ELR (cell line): ENCODE measurements at regions not wholly inside any gene's neighbourhood (a gene's known extent, or its start where the extent isn't known, plus 50 kb on each side); places are given as distances from the start of the nearest gene placed in this dataset.
"Not testable (repeated sequence)": the region's sequence is repeated elsewhere in the genome, so short reads cannot be mapped to it uniquely, and the experiment has no call there.

Experiments used
- DNase-seq: peaks from one replicate; pipeline ENCODE4 v3.0.0-alpha.2; 2015; ENCODE audit warnings: low read depth

GRCh38 chr1:199220031-199220430 is 581.2 kb downstream of the PTPRC start:
- no peak for DNase-seq

- DNase-seq = no peak
Observed at GRCh38 chr1:199221371-199222150, 582.7 kb downstream of the PTPRC start.

DNA sequence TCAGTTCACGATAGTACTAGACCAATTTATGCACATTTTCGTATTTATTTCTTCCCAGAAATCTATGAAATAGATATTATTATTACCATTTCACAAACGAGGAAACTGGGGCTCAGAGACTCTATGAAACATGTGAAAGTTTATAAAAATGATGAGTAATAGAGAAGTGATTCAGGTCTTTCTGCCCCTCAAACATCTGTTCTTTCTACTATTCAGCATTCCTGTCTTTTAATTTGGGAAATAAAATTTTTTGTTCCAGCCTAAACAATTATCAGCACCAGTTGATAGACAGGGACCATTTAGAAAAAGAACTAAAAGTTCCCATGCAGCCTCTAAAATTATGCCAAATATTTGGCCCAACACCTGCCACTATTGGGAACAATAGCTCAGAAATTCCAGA is 585.1 kb downstream of the PTPRC start:
- DNase-seq = peak; percentile 61

- peak; percentile 94 for DNase-seq
Observed at GRCh38 chr1:199226163-199226562, 587.3 kb downstream of the PTPRC start.

- no peak for DNase-seq
Observed at GRCh38 chr1:199242147-199242546, 603.3 kb downstream of the PTPRC start.

DNA sequence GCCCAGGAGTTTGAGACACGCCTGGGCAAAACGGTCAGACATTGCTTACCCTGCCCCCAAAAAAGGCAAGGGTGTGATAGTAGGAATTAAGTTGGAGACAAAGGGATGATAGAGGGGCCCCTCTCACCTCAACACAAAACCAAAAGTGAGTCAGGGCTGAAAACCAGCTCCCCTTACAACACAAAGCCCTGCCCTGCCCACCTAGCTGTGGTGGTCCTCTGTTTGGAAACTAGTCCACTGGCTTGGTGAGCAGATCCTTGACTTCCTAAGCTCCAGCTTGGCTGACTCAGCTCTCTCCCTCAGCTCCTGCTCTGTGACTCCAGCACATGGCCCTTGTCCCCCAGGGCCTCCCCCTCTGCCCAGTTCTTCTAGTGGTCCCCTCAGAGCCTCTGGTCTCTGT is 603.8 kb downstream of the PTPRC start:
- no peak for DNase-seq

DNA sequence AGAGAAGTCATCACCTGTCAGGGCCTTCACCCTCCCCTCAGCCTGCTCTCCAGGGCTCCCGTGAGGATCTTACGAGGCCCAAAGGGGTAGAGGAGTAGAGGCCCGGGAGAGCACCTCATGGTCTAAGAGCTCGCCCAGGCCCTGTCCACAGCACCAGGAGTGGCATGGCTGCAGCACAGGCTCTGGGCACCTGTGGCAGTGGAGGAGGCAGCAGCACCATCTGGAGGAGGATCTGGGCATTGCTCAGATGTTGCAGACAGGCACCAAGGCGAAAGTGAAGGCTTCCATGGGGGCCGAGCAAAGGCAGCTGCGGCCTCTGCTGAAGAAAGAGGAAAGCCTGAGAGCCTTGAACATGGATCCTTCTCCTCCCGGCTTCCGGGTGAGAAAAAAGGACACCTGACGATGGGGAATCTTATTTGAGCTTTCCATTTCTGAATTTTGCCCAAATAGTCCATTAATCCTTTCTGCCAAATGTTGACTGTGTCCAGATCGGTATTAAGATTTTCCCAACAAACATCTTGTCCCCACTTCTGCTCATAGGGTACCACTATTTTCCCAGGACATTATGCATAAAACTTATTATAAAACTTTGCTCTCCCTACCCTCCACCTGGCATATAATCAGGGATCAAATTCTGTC is 604.7 kb downstream of the PTPRC start:
- DNase-seq = peak; percentile 63

- DNase-seq = no peak
Observed at GRCh38 chr1:199245946-199246345, 607.1 kb downstream of the PTPRC start.

- no peak for DNase-seq
Observed at GRCh38 chr1:199246716-199247115, 607.9 kb downstream of the PTPRC start.

- no peak for DNase-seq
Observed at GRCh38 chr1:199247891-199248290, 609.1 kb downstream of the PTPRC start.

GRCh38 chr1:199254040-199254439 is 615.2 kb downstream of the PTPRC start:
- not testable (repeated sequence) for DNase-seq

DNA sequence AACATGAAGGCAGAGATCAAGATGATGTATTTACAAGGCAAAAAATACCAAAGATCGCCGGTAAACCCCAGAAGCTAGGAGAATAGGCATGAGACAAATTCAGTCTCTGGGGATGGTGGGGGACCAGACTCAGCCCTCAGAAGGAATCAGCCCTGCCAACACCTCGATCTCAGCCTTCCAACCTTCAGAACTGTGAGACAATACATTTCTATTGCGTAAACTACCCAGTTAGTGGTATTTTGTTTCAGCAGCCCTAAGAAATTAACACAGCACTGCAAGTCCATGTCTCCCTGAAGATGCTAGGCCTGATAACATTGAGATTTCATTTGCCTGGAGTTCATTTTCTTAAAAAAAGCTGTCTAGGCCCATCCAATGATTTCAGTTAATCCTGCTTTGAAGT is 622.5 kb downstream of the PTPRC start:
- DNase-seq = no peak

DNA sequence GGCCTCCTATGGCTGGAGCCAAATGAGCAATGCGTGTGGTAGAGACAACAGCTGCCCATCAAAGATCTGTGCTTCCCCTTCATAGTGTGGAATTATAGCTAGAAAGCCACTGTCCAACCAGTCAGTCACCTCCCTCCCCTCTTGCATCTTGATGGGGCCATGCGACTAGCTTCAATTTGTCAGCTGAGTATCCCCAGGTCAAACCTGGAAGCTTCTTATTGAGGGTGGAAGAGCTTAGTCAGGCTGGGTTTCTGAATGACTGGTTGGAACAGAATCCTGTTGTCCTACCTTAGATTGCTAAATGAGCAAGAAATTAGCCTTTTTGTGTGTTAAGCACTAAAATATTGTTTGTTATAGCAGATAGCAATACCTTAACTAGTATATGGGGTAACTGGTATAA is 625.4 kb downstream of the PTPRC start:
- no peak for DNase-seq

- DNase-seq = no peak
Observed at GRCh38 chr1:199264911-199265310, 626.1 kb downstream of the PTPRC start.

DNA sequence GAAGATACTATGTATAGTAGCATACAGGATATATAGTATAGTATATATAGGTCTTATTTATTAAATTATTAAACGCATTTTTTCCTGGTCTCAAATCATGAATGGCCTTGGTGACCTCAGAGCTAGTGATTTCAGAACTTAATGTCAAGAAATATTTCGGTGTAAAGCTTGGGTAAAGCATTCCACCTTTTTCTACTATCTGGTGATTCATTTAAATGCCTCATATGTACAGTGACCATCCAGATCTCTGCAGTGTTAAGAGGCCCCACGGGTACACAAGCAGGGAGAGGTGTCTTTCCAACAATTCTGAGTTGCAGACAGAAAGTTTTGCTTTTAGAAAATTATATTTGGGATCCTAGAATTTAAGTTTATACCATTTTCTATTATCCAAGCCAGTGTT is 626.5 kb downstream of the PTPRC start:
- DNase-seq = peak; percentile 7

DNA sequence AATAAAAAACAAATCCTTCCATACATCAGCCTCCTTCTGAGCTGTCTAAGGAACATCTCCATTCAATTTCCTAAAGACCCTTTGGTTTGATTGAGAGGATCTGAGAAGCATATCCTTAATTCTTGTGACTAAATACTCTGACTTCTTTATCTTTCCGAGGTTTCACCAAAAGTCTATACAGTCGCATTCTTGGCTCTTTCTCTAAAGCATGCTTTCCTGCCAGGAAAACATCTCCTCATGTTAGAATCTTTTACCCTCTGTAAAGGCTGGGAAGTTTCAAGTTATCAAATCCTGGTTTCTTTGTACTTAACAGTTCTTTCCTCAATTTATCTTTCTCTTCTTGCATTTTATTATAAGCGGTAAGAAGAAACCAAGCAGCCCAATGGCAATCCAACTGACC is 630.4 kb downstream of the PTPRC start:
- no peak for DNase-seq

GRCh38 chr1:199272139-199272544 is 633.3 kb downstream of the PTPRC start:
- DNase-seq = no peak

DNA sequence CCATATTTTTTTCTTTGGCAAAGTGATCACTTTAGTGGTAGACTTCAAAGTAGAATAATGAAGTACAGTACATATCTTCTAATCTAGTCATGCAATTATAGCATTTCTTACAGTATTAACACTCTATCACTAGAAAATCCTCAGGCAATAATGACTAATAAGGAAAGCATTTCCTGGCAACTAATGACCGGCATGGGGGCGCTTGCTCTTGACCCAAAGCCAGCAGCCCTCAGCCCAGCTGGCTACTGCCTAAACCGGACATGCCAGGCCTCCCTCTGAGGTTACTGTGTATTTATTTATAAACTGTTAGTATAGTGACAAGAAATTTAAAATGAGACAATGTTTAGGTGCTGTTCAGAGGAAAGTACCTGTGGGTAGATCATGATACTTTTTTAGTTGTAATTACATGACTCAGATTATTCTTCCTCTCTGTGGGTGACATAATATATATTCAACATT is 633.8 kb downstream of the PTPRC start:
- DNase-seq = peak; percentile 97

DNA sequence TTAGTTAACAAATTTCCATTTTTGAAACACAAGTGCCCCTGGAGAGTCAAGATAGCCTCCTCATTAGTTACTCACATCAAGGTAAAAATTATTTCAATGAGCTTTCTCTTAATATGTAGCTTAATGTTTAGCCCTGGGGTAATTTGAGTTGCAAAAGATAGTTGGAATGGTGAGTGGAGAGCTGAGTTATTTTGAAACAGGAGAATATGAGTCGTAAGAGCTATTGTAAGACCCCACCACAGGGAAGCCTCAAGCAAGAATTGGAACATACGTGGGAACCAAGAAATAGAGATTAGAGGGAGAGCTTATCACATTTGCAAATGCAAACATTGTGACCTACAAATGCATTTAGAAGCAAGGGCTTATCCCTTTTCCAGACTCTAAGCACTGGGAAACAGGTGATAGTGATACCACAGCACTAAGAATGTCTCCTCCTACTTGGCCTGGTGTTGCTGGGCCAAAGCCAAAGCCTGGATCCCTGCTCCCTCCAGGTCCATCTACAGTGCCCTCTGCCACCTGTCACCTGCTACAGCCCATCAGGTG is 635.1 kb downstream of the PTPRC start:
- DNase-seq = peak; percentile 55

- peak; percentile 24 for DNase-seq
Observed at GRCh38 chr1:199279067-199279466, 640.2 kb downstream of the PTPRC start.

GRCh38 chr1:199279872-199280645 is 641.2 kb downstream of the PTPRC start:
- DNase-seq = peak; percentile 70

DNA sequence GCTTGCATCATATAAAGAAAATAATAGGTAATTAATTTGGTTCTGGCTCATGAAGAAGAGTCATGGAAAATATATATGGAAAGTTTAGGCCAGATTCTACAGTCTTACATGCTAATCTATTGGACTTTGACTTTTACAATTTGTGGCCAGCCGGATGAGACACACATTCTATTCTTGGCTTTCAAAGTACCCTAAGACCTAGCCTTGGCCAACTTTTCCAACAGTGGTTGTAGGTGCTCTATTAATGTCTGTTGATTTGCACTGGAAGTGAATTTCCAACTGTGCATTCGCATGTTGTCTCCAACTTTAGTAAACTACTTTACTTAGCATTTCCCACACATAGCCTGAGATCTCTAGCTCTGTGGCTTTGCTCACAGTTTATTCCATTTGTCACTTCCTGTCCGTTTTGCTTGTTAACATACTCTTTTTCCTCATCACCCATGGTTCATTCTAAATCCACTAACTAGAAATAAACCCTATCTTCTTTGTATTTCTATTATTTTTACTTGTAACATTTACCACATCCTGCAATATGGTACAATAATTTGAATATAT is 644.0 kb downstream of the PTPRC start:
- peak; percentile 78 for DNase-seq
